DOHH2 (cell line): ENCODE measurements at regions not wholly inside any gene's neighbourhood (a gene's known extent, or its start where the extent isn't known, plus 50 kb on each side); places are given as distances from the start of the nearest gene placed in this dataset.

Source experiments
- H3F3A ChIP-seq: fragments of 200-600 bp; sonication (generic), shearing (Covaris generic); 2 replicates; pipeline ENCODE4 v1.6.0; 2016; ENCODE audit warnings: antibody characterized with exemption, mild to moderate bottlenecking; ENCODE audit not compliant: control insufficient read depth, insufficient read depth
- H3K27ac ChIP-seq: fragments of 200-600 bp; sonication (generic); 2 replicates; pipeline ENCODE4 v1.5.1; 2014; ENCODE audit warnings: low read depth, mild to moderate bottlenecking, low read length, moderate library complexity
- H3K27me3 ChIP-seq: fragments of 200-600 bp; sonication (generic); 2 replicates; pipeline ENCODE4 v1.6.1; 2014; ENCODE audit warnings: mild to moderate bottlenecking, low read length, mixed read lengths; ENCODE audit not compliant: control insufficient read depth
- H3K36me3 ChIP-seq: fragments of 200-600 bp; sonication (generic); 2 replicates; pipeline ENCODE4 v1.6.1; 2014; ENCODE audit warnings: mild to moderate bottlenecking, low read length, moderate library complexity, mixed read lengths; ENCODE audit not compliant: control insufficient read depth
- H3K4me1 ChIP-seq: fragments of 200-600 bp; sonication (generic); 2 replicates; pipeline ENCODE4 v1.6.1; 2014; ENCODE audit warnings: mild to moderate bottlenecking, low read length, mixed read lengths; ENCODE audit not compliant: control insufficient read depth
- H3K4me2 ChIP-seq: fragments of 200-600 bp; sonication (generic); 2 replicates; pipeline ENCODE4 v1.6.0; 2014; ENCODE audit warnings: mild to moderate bottlenecking, low read length, moderate library complexity
- H3K4me3 ChIP-seq: fragments of 200-600 bp; sonication (generic); 2 replicates; pipeline ENCODE4 v1.5.1; 2014; ENCODE audit warnings: mild to moderate bottlenecking, low read length, mixed read lengths
- H3K79me2 ChIP-seq: fragments of 200-600 bp; sonication (generic); 2 replicates; pipeline ENCODE4 v1.6.1; 2014; ENCODE audit warnings: mild to moderate bottlenecking, low read length, mixed read lengths; ENCODE audit not compliant: control insufficient read depth
- H3K9me2 ChIP-seq: fragments of 200-600 bp; sonication (generic); replicated peaks from 2 replicates; pipeline ENCODE4 v1.6.1; 2014; ENCODE audit warnings: mild to moderate bottlenecking, low read length, mixed read lengths; ENCODE audit not compliant: control insufficient read depth
- H3K9me3 ChIP-seq: fragments of 200-600 bp; sonication (generic); 2 replicates; pipeline ENCODE4 v1.6.1; 2014; ENCODE audit warnings: antibody characterized with exemption, low read length, mixed read lengths; ENCODE audit not compliant: control insufficient read depth, insufficient read depth
- H4K20me1 ChIP-seq: fragments of 200-600 bp; sonication (generic); 2 replicates; pipeline ENCODE4 v1.6.0; 2014; ENCODE audit warnings: low read depth, mild to moderate bottlenecking, antibody characterized with exemption, low read length, moderate library complexity; ENCODE audit not compliant: control insufficient read depth, insufficient read depth
- EZH2phosphoT487 ChIP-seq: fragments of 200-600 bp; sonication (generic); IDR thresholded peaks from 2 replicates; pipeline ENCODE4 v1.6.1; 2017; ENCODE audit warnings: borderline replicate concordance, mild to moderate bottlenecking, antibody characterized with exemption, low read length, moderate library complexity, mixed read lengths
- TF ChIP-seq, protein P1 (sequence below): fragments of 200-600 bp; sonication (generic); IDR thresholded peaks from one replicate; pipeline ENCODE4 v1.5.1; 2014; ENCODE audit warnings: antibody characterized with exemption, mild to moderate bottlenecking, low read depth, low read length; ENCODE audit not compliant: poor library complexity, severe bottlenecking

DNA sequence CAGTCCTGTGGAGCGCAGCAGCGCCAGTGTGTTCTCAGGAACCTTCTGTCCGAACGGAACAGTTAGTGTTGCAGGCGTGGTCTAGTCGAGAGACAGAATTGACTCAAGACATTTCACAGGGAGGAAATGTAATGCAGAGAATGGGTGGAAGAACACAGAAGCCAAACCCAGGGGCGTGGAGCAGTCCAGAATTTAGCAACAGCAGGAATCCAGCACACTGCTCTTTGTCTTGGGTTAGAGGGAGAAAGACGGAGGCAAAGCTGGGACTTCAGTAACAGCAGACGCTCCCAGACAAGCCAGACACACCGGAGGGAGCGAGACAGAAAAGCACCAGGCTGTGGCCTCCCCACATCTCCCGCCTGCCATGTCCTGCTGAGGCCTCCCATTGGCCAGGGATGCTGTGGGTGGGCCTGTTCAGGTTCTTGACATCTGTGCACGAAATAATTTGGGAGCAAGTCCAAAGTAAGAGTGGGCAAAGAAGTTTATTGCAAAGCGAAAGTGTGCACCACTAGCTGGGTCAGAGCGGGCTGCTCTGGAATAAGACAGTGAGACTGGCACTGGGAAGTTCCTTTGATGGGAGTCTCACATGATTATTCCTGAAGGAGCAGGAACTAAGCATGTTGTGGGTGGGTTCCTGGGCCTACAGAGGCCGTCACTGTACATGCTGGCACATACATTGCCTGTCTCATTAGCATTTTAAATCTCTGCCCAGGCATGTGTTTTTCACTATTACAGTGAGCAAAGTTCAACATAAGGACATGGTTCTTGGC lies 339.3 kb upstream of the SFSWAP start:
- H3K4me1 ChIP-seq, result no peaks in the 10 kb centered on the region
- TF ChIP-seq, protein P1, sequence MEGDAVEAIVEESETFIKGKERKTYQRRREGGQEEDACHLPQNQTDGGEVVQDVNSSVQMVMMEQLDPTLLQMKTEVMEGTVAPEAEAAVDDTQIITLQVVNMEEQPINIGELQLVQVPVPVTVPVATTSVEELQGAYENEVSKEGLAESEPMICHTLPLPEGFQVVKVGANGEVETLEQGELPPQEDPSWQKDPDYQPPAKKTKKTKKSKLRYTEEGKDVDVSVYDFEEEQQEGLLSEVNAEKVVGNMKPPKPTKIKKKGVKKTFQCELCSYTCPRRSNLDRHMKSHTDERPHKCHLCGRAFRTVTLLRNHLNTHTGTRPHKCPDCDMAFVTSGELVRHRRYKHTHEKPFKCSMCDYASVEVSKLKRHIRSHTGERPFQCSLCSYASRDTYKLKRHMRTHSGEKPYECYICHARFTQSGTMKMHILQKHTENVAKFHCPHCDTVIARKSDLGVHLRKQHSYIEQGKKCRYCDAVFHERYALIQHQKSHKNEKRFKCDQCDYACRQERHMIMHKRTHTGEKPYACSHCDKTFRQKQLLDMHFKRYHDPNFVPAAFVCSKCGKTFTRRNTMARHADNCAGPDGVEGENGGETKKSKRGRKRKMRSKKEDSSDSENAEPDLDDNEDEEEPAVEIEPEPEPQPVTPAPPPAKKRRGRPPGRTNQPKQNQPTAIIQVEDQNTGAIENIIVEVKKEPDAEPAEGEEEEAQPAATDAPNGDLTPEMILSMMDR, result no peak
- no peak for TF ChIP-seq EZH2phosphoT487
- H3K9me2 ChIP-seq, result no peaks in the 10 kb centered on the region
- no peak overlapping the region for H3K27ac ChIP-seq
- no peaks in the 10 kb centered on the region for H3K9me3 ChIP-seq
- H3F3A ChIP-seq, result no peaks in the 10 kb centered on the region
- H3K27me3 ChIP-seq, result no peaks in the 10 kb centered on the region
- no peaks in the 10 kb centered on the region for H3K36me3 ChIP-seq
- no peaks in the 10 kb centered on the region for H4K20me1 ChIP-seq
- H3K4me3 ChIP-seq, result no peak overlapping the region
- no peak overlapping the region for H3K4me2 ChIP-seq
- H3K79me2 ChIP-seq, result no peaks in the 10 kb centered on the region

DNA sequence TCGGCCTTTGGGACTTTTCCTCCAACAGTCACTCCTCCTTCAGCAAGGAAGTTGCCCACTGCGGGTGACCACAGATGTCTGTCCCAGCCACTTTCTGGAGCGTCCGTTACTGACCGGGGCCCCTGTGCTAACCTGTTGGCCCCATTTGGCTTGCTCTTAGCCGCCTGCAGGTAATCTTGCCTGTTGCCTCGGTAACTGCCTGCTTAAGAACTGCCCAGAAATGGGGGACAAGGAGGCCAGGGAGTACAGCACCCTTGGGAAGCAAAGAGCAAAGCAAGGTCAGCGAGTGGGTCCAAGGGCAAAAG lies 338.8 kb upstream of the SFSWAP start:
- H3K9me2 ChIP-seq, result no peaks in the 10 kb centered on the region
- no peak for TF ChIP-seq EZH2phosphoT487
- TF ChIP-seq, protein P1, result no peak
- H3K9me3 ChIP-seq, result no peaks in the 10 kb centered on the region
- no peaks in the 10 kb centered on the region for H4K20me1 ChIP-seq
- H3K4me3 ChIP-seq, result no peak overlapping the region
- H3K36me3 ChIP-seq, result no peaks in the 10 kb centered on the region
- H3K79me2 ChIP-seq, result no peaks in the 10 kb centered on the region
- no peaks in the 10 kb centered on the region for H3K4me1 ChIP-seq
- no peak overlapping the region for H3K4me2 ChIP-seq
- no peaks in the 10 kb centered on the region for H3K27me3 ChIP-seq
- H3F3A ChIP-seq, result no peaks in the 10 kb centered on the region
- no peak overlapping the region for H3K27ac ChIP-seq

- H3K36me3 ChIP-seq, result no peaks in the 10 kb centered on the region
- no peaks in the 10 kb centered on the region for H4K20me1 ChIP-seq
- no peaks in the 10 kb centered on the region for H3K9me3 ChIP-seq
- H3F3A ChIP-seq, result no peaks in the 10 kb centered on the region
- H3K27me3 ChIP-seq, result no peaks in the 10 kb centered on the region
- no peaks in the 10 kb centered on the region for H3K4me1 ChIP-seq
- TF ChIP-seq, protein P1, result no peak
- no peak for TF ChIP-seq EZH2phosphoT487
- H3K9me2 ChIP-seq, result no peaks in the 10 kb centered on the region
- H3K4me3 ChIP-seq, result no peak overlapping the region
- H3K27ac ChIP-seq, result no peak overlapping the region
- H3K79me2 ChIP-seq, result no peaks in the 10 kb centered on the region
- no peak overlapping the region for H3K4me2 ChIP-seq
These were observed 338.1 kb upstream of the SFSWAP start for GRCh38 chr12:131372706-131373195.
